ENCODE measurements at regions not wholly inside any gene's neighbourhood (a gene's known extent, or its start where the extent isn't known, plus 50 kb on each side); places are given as distances from the start of the nearest gene placed in this dataset.

DNA sequence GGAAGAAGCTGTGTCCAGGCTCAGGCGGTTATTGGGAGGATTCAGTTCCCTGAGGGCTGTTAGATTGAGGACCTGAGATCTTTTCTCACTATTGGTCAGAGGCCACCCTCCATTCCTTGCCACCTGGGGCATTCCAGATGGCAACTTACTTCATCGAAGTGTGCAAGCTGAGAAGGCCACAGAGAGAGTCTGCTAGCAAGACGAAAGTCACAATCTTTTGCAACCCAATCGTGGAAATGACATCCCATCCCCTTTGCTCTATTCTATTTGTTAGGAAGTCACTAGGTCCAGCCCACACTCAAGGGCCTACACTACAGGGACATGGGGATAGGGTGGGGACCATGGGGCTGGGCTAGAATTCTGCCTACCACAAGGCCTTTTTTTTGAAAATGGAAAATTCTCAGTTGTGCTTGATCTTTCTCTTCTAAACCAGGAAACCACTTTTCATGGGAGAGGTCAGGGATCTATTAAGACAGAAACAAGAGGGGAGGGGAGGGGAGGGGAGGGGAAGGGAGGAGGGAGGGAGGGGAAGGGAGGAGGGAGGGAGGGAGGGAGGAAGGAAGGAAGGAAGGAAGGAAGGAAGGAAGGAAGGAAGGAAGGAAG is 217.2 kb downstream of the BCAS1 start:
- TF ChIP-seq, protein P1, sequence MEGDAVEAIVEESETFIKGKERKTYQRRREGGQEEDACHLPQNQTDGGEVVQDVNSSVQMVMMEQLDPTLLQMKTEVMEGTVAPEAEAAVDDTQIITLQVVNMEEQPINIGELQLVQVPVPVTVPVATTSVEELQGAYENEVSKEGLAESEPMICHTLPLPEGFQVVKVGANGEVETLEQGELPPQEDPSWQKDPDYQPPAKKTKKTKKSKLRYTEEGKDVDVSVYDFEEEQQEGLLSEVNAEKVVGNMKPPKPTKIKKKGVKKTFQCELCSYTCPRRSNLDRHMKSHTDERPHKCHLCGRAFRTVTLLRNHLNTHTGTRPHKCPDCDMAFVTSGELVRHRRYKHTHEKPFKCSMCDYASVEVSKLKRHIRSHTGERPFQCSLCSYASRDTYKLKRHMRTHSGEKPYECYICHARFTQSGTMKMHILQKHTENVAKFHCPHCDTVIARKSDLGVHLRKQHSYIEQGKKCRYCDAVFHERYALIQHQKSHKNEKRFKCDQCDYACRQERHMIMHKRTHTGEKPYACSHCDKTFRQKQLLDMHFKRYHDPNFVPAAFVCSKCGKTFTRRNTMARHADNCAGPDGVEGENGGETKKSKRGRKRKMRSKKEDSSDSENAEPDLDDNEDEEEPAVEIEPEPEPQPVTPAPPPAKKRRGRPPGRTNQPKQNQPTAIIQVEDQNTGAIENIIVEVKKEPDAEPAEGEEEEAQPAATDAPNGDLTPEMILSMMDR (IDR thresholded peaks at IDR 0.05): no peak
- no peak for TF ChIP-seq POLR2A (IDR thresholded peaks at IDR 0.05)
